Coronary artery (tissue), 2 donors: ENCODE measurements at regions not wholly inside any gene's neighbourhood (a gene's known extent, or its start where the extent isn't known, plus 50 kb on each side); places are given as distances from the start of the nearest gene placed in this dataset.

Experiments
- DNase-seq: peaks from one replicate; pipeline ENCODE4 v3.0.0-alpha.2; 2017; ENCODE audit warnings: low spot score
- H3K27ac ChIP-seq, 2 donors: fragments of 200-600 bp; sonication (generic); one replicate each; pipeline ENCODE4 v1.5.1; 2016 to 2019
- H3K4me3 ChIP-seq: fragments of 200-600 bp; sonication (generic); 2 replicates; pipeline ENCODE4 v1.5.1; 2016; ENCODE audit warnings: mild to moderate bottlenecking, moderate library complexity
- CTCF ChIP-seq: fragments of 200-600 bp; sonication (generic); IDR thresholded peaks from one replicate; pipeline ENCODE4 v1.5.1; 2019; ENCODE audit warnings: antibody characterized with exemption

DNA sequence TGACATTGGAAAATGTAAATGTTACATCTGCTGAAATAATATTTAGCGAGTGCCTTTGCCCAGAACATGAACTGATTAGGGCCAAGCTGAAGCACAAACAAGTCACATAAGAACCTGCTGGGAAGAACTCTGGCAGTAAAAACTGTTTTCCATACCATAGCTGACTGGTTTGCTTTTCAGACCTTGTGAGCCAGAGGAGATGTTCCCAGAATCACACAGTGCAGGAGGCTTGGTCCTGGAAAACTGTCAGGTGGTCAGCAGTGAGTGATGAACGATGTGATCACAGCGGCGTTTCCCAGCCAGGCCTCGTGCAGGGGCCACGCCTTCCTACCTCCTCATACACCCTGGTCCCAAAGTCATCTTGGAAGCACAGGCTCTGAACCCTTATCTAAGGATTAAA lies 164.2 kb upstream of the EEPD1 start:
- DNase-seq = no peak

GRCh38 chr7:35991511-35992232 lies 161.4 kb upstream of the EEPD1 start:
- DNase-seq = no peak
- TF ChIP-seq CTCF = no peak
- Histone ChIP-seq H3K27ac (no peak overlapping the region), H3K4me3 (no peak overlapping the region)

More for the DNA sequence above, 164.2 kb upstream of the EEPD1 start:
- TF ChIP-seq CTCF = no peak
- Histone ChIP-seq H3K4me3 (no peak overlapping the region), H3K27ac (peak overlapping the region; percentile 60 to 67)

DNA sequence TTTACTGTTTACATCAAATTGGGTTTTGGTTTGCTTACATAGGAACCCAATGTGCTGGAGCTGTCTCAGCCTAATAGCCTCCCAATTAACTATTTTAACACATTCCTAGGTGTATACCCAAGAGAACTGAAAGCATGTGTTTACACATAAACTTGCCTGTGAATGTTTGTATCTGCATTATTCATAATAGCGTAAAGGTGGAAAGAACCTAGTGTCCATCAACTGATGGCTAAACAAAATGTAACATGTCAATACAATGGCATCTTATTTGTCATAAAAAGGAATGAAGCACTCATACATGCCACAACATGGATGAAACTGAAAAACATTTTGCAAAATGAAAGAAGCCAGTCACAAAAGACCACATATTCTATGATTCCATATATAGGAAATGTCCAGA lies 160.6 kb upstream of the EEPD1 start:
- no peak overlapping the region for H3K4me3 ChIP-seq
- no peak overlapping the region for H3K27ac ChIP-seq
- no peak for TF ChIP-seq CTCF

GRCh38 chr7:35993113-35993512 lies 159.9 kb upstream of the EEPD1 start:
- Histone ChIP-seq H3K4me3 (no peak overlapping the region), H3K27ac (no peak overlapping the region)
- TF ChIP-seq CTCF = no peak
- no peak for DNase-seq

More for the DNA sequence above, 160.6 kb upstream of the EEPD1 start:
- DNase-seq = no peak

- Histone ChIP-seq H3K4me3 (no peak overlapping the region), H3K27ac (no peak overlapping the region)
- DNase-seq = no peak
Measured at GRCh38 chr7:35993676-35994606, 159.1 kb upstream of the EEPD1 start.

GRCh38 chr7:35995334-35995733 lies 157.7 kb upstream of the EEPD1 start:
- Histone ChIP-seq H3K27ac (no peak overlapping the region), H3K4me3 (no peak overlapping the region)
- no peak for TF ChIP-seq CTCF
- DNase-seq = no peak

More at GRCh38 chr7:35993676-35994606, 159.1 kb upstream of the EEPD1 start:
- no peak for TF ChIP-seq CTCF
